H1 (cell line): ENCODE measurements at regions not wholly inside any gene's neighbourhood (a gene's known extent, or its start where the extent isn't known, plus 50 kb on each side); places are given as distances from the start of the nearest gene placed in this dataset.

ENCODE experiments used
- CTCF ChIA-PET: fragments of 300-600 bp; sonication (Branson Sonifier 250); formaldehyde crosslinking; loops from one replicate; lab custom pipeline; 2021; ENCODE audit not compliant: partially characterized antibody; lab: Charles Lee
- POLR2A ChIA-PET: fragments of 300-600 bp; sonication (Branson Sonifier 250); formaldehyde crosslinking; loops from one replicate; lab custom pipeline; 2021; ENCODE audit warnings: inconsistent platforms; ENCODE audit not compliant: partially characterized antibody; lab: Charles Lee
- DNase-seq, 2 experiments: peaks; one replicate each; pipeline versions ENCODE4 v3.0.0 to v3.0.0-alpha.2; 2010 to 2022; ENCODE audit warnings: low spot score in 2 of 2, low read depth in 1 of 2, mixed read lengths in 1 of 2
- FAIRE-seq: peaks from 2 replicates; lab custom pipeline; 2011; peaks lifted over from hg19 to GRCh38; lab: Jason Lieb, UNC
- H2AFZ ChIP-seq: 2 replicates; pipeline ENCODE4 v1.8.1; 2012; ENCODE audit warnings: low read length, inconsistent platforms
- H2AK5ac ChIP-seq: 2 replicates; pipeline ENCODE4 v1.6.1; 2013; ENCODE audit warnings: low read depth, low read length
- H2BK120ac ChIP-seq: replicated peaks from 2 replicates; pipeline ENCODE3; 2013; ENCODE audit warnings: low read depth, low read length, inconsistent platforms
- H2BK12ac ChIP-seq: 2 replicates; pipeline ENCODE4 v1.6.1; 2013; ENCODE audit warnings: low read depth, low read length
- H2BK15ac ChIP-seq: 2 replicates; pipeline ENCODE4 v1.6.1; 2013; ENCODE audit warnings: low read length
- H2BK20ac ChIP-seq: 2 replicates; pipeline ENCODE4 v1.6.1; 2013; ENCODE audit warnings: low read length
- H2BK5ac ChIP-seq: 2 replicates; pipeline ENCODE4 v1.6.1; 2013; ENCODE audit warnings: low read depth, low read length
- H3K14ac ChIP-seq: 2 replicates; pipeline ENCODE4 v1.6.1; 2013; ENCODE audit warnings: inconsistent platforms; ENCODE audit not compliant: insufficient read length
- H3K18ac ChIP-seq: 2 replicates; pipeline ENCODE4 v1.6.1; 2013; ENCODE audit warnings: low read length; ENCODE audit errors: extremely low read depth
- H3K23ac ChIP-seq: 2 replicates; pipeline ENCODE4 v1.6.1; 2013; ENCODE audit warnings: inconsistent platforms; ENCODE audit not compliant: insufficient read length
- H3K23me2 ChIP-seq: 2 replicates; pipeline ENCODE4 v1.6.1; 2013; ENCODE audit warnings: low read depth, low read length
- H3K27ac ChIP-seq: 2 replicates; pipeline ENCODE4 v1.6.1; 2011; ENCODE audit warnings: low read depth, low read length, inconsistent platforms
- H3K27me3 ChIP-seq, 4 experiments: replicated peaks in 1 of 4; 1 replicate in 1 of 4; 2 replicates in 3 of 4; pipeline versions ENCODE4 v1.6.1 to v1.8.1; 2011 to 2013; ENCODE audit warnings: low read length in 3 of 4, mild to moderate bottlenecking in 3 of 4, inconsistent platforms in 2 of 4, mixed read lengths in 2 of 4, moderate library complexity in 1 of 4; ENCODE audit not compliant: control insufficient read depth in 3 of 4, insufficient read depth in 3 of 4; ENCODE audit errors: extremely low read depth in 1 of 4
- H3K36me3 ChIP-seq, 4 experiments: 2 replicates each; pipeline versions ENCODE4 v1.6.1 to v1.8.1; 2011 to 2013; ENCODE audit warnings: mild to moderate bottlenecking in 4 of 4, low read length in 3 of 4, moderate library complexity in 2 of 4, control low read depth in 1 of 4, inconsistent platforms in 1 of 4; ENCODE audit not compliant: insufficient read depth in 4 of 4, control insufficient read depth in 2 of 4
- H3K4ac ChIP-seq: replicated peaks from 2 replicates; pipeline ENCODE3; 2013; ENCODE audit warnings: low read length, low read depth, mixed read lengths, inconsistent platforms; ENCODE audit not compliant: insufficient read length
- H3K4me1 ChIP-seq, 4 experiments: replicated peaks in 1 of 4; 1 replicate in 1 of 4; 2 replicates in 3 of 4; pipeline versions ENCODE4 v1.6.1 to v1.8.1; 2011 to 2013; ENCODE audit warnings: low read length in 3 of 4, inconsistent platforms in 2 of 4, mixed read lengths in 1 of 4; ENCODE audit not compliant: insufficient read depth in 4 of 4, control insufficient read depth in 3 of 4
- H3K4me2 ChIP-seq, 2 experiments: 2 replicates each; pipeline versions ENCODE4 v1.6.1 to v1.8.1; 2011 to 2013; ENCODE audit warnings: low read depth in 2 of 2, low read length in 2 of 2, control low read depth in 1 of 2, inconsistent platforms in 1 of 2, mild to moderate bottlenecking in 1 of 2; ENCODE audit not compliant: insufficient read depth in 1 of 2
- H3K4me3 ChIP-seq, 4 experiments: fragments of 200-600, 300-600 bp in 1 of 4; sonication (generic), shearing (Covaris generic), sonication (Bioruptor Twin) in 1 of 4; 2 replicates each; pipeline versions ENCODE4 v1.5.1 to v1.8.1; 2011 to 2016; ENCODE audit warnings: low read length in 4 of 4, low read depth in 3 of 4, control low read depth in 2 of 4, inconsistent platforms in 2 of 4, mild to moderate bottlenecking in 2 of 4, mixed read lengths in 1 of 4, moderate library complexity in 1 of 4; ENCODE audit not compliant: insufficient read depth in 2 of 4; ENCODE audit errors: extremely low read depth in 1 of 4
- H3K56ac ChIP-seq: replicated peaks from 2 replicates; pipeline ENCODE3; 2013; ENCODE audit warnings: low read depth, mild to moderate bottlenecking, mixed read lengths, low read length, inconsistent platforms; ENCODE audit not compliant: insufficient read length
- H3K79me1 ChIP-seq: 2 replicates; pipeline ENCODE4 v1.6.1; 2013; ENCODE audit warnings: low read depth, low read length, control low read depth
- H3K79me2 ChIP-seq, 2 experiments: 2 replicates each; pipeline versions ENCODE4 v1.6.1 to v1.8.1; 2012 to 2013; ENCODE audit warnings: low read length in 2 of 2, mild to moderate bottlenecking in 2 of 2, inconsistent platforms in 1 of 2; ENCODE audit not compliant: insufficient read depth in 2 of 2, control insufficient read depth in 1 of 2
- H3K9ac ChIP-seq, 4 experiments: replicated peaks in 1 of 4; 1 replicate in 1 of 4; 2 replicates in 3 of 4; pipeline versions ENCODE4 v1.6.1 to v1.8.1; 2011 to 2013; ENCODE audit warnings: low read depth in 3 of 4, low read length in 3 of 4, control low read depth in 2 of 4, mild to moderate bottlenecking in 2 of 4, moderate library complexity in 2 of 4, inconsistent platforms in 1 of 4; ENCODE audit errors: extremely low read depth in 1 of 4
- H3K9me3 ChIP-seq, 2 experiments: 2 replicates each; pipeline versions ENCODE4 v1.6.1 to v1.8.1; 2012 to 2013; ENCODE audit warnings: mild to moderate bottlenecking in 2 of 2, moderate library complexity in 2 of 2, control low read depth in 1 of 2, inconsistent platforms in 1 of 2, low read depth in 1 of 2, low read length in 1 of 2, mixed read lengths in 1 of 2; ENCODE audit not compliant: insufficient read depth in 2 of 2
- H4K20me1 ChIP-seq, 2 experiments: replicated peaks in 1 of 2; 2 replicates each; pipeline versions ENCODE3 to v1.8.1; 2011 to 2013; ENCODE audit warnings: inconsistent platforms in 2 of 2, low read length in 2 of 2, mild to moderate bottlenecking in 1 of 2; ENCODE audit not compliant: insufficient read depth in 2 of 2, control insufficient read depth in 1 of 2
- H4K5ac ChIP-seq: 2 replicates; pipeline ENCODE4 v1.6.1; 2013; ENCODE audit warnings: low read length, low read depth, mixed read lengths, inconsistent platforms; ENCODE audit not compliant: insufficient read length
- H4K8ac ChIP-seq: 2 replicates; pipeline ENCODE4 v1.8.0; 2013; ENCODE audit warnings: mild to moderate bottlenecking, moderate library complexity, low read length, inconsistent platforms; ENCODE audit not compliant: insufficient read depth; ENCODE audit errors: extremely low read depth
- H4K91ac ChIP-seq: replicated peaks from 2 replicates; pipeline ENCODE3; 2013; ENCODE audit warnings: low read length, mixed read lengths, inconsistent platforms; ENCODE audit not compliant: insufficient read length
- ASH2L ChIP-seq: fragments of 200-600, 300-600 bp; sonication (generic); IDR thresholded peaks from one replicate; pipeline ENCODE4 v1.7.1; 2017; ENCODE audit warnings: low read length
- CBX8 ChIP-seq: fragments of 300-800, 300-1000 bp; sonication (generic); IDR thresholded peaks from 2 replicates; pipeline ENCODE4 v1.7.1; 2016; ENCODE audit warnings: low read depth, low read length, borderline replicate concordance
- CTBP2 ChIP-seq: IDR thresholded peaks from 2 replicates; pipeline ENCODE4 v1.7.0; 2011; ENCODE audit warnings: borderline replicate concordance, mild to moderate bottlenecking, moderate library complexity, mixed read lengths, low read length; ENCODE audit not compliant: insufficient read depth, insufficient read length
- EZH2 ChIP-seq: fragments of 200-600 bp; sonication (generic); IDR thresholded peaks from 2 replicates; pipeline ENCODE4 v1.7.1; 2012; ENCODE audit warnings: low read depth, mild to moderate bottlenecking, moderate library complexity, low read length, inconsistent platforms; ENCODE audit not compliant: severe bottlenecking
- GABPA ChIP-seq: IDR thresholded peaks from 2 replicates; pipeline ENCODE4 v1.6.1; 2011; ENCODE audit warnings: mild to moderate bottlenecking, low read length, moderate library complexity, borderline replicate concordance; ENCODE audit not compliant: insufficient read depth
- KDM4A ChIP-seq: IDR thresholded peaks from one replicate; pipeline ENCODE4 v1.7.1; 2012; ENCODE audit warnings: low read depth, mild to moderate bottlenecking, moderate library complexity, low read length, inconsistent platforms; ENCODE audit not compliant: severe bottlenecking
- MAFK ChIP-seq: IDR thresholded peaks from 2 replicates; pipeline ENCODE4 v1.6.1; 2012; ENCODE audit warnings: low read depth, mild to moderate bottlenecking, improper control_type of control experiment, low read length
- POLR2AphosphoS5 ChIP-seq: IDR thresholded peaks from 2 replicates; pipeline ENCODE4 v1.6.1; 2011; ENCODE audit warnings: low read depth, low read length
- RAD21 ChIP-seq, 2 experiments: IDR thresholded peaks in 1 of 2; conservative IDR thresholded peaks in 1 of 2; 2 replicates each; pipeline ENCODE4 v1.6.1; 2011; ENCODE audit warnings: low read depth in 2 of 2, low read length in 2 of 2, improper control_type of control experiment in 1 of 2, inconsistent platforms in 1 of 2, mild to moderate bottlenecking in 1 of 2, moderate library complexity in 1 of 2
- RBBP5 ChIP-seq: IDR thresholded peaks from 2 replicates; pipeline ENCODE4 v1.7.1; 2012; ENCODE audit warnings: low read depth, mild to moderate bottlenecking, inconsistent platforms, low read length, moderate library complexity, borderline replicate concordance
- RFX5 ChIP-seq: IDR thresholded peaks from 2 replicates; pipeline ENCODE4 v1.6.1; 2011; ENCODE audit warnings: low read depth, low read length, improper control_type of control experiment, borderline replicate concordance
- RNF2 ChIP-seq: fragments of 200-900, 300-1000 bp; sonication (generic); IDR thresholded peaks from 2 replicates; pipeline ENCODE4 v1.7.1; 2016; ENCODE audit warnings: borderline replicate concordance, low read depth, mild to moderate bottlenecking, antibody characterized with exemption, low read length; ENCODE audit not compliant: poor library complexity, severe bottlenecking; ENCODE audit errors: missing control alignments
- SP1 ChIP-seq: IDR thresholded peaks from 2 replicates; pipeline ENCODE4 v1.6.1; 2011; ENCODE audit warnings: low read depth, low read length
- SRF ChIP-seq: IDR thresholded peaks from 2 replicates; pipeline ENCODE4 v1.6.1; 2011; ENCODE audit warnings: mild to moderate bottlenecking, low read depth, low read length, moderate library complexity
- WGBS, 2 experiments: shearing (Covaris generic) in 1 of 2; methylation state at CpG; one replicate each; pipeline versions ENCODE4 v1.1.6 to v1.1.7; 2013 to 2015; ENCODE audit warnings: low lambda C conversion rate in 2 of 2, mixed read lengths in 2 of 2, inconsistent platforms in 1 of 2, low coverage in 1 of 2, missing lambda C conversion rate in 1 of 2; ENCODE audit not compliant: insufficient replicate concordance in 2 of 2, insufficient coverage in 1 of 2, insufficient read length in 1 of 2; ENCODE audit errors: extremely low coverage in 1 of 2, missing lambda C conversion rate in 1 of 2; 5-methylcytosine and 5-hydroxymethylcytosine counted together

GRCh38 chr16:5465714-5466113, 368.1 kb upstream of the EEF2KMT start:
- H3K23ac ChIP-seq: no peak overlapping the region
- no peak overlapping the region for H4K91ac ChIP-seq
- H3K79me1 ChIP-seq: no peaks in the 10 kb centered on the region
- no peak overlapping the region; the same call in 1 of the 2 replicates for H3K18ac ChIP-seq
- CTCF ChIA-PET: interaction anchor here (0.9 to 4.6 kb wide), 13 partner anchors 11 to 75 kb away, joined by 3 to 29 read pairs (median 6); no protein-coding TSS in a partner anchor
- DNase-seq (no peak), FAIRE-seq (no peak)
- H2BK120ac ChIP-seq: no peak overlapping the region
- POLR2A ChIA-PET: no interaction called here
- peaks cover 0 to 5% (median 0%) of the 10 kb centered on the region in 4 experiments; a peak in 2 of 7 replicates for H3K4me1 ChIP-seq
- H3K14ac ChIP-seq: no peak overlapping the region
- no peak overlapping the region for H4K5ac ChIP-seq
- H3K23me2 ChIP-seq: no peaks in the 10 kb centered on the region
- H3K4me2 ChIP-seq: no peak overlapping the region
- no peak overlapping the region for H3K56ac ChIP-seq
- H3K27ac ChIP-seq: no peak overlapping the region
- 84% methylated on average over 6 of the region's 6 CpGs; no CpG with 5 or more reads in 1 of the 2 experiments for WGBS, 2 experiments
- H3K27me3 ChIP-seq: no peaks in the 10 kb centered on the region; a peak in 2 of 7 replicates
- no peak overlapping the region for H4K8ac ChIP-seq
- H3K9me3 ChIP-seq: no peaks in the 10 kb centered on the region
- no peak overlapping the region for H2BK20ac ChIP-seq
- no peak overlapping the region for H3K4me3 ChIP-seq
- no peak overlapping the region for H2AFZ ChIP-seq
- H3K4ac ChIP-seq: no peak overlapping the region
- no peaks in the 10 kb centered on the region for H4K20me1 ChIP-seq
- no peak overlapping the region for H2BK5ac ChIP-seq
- H3K36me3 ChIP-seq: no peaks in the 10 kb centered on the region
- H2AK5ac ChIP-seq: no peak overlapping the region
- H3K9ac ChIP-seq: no peak overlapping the region
- H2BK12ac ChIP-seq: no peak overlapping the region
- peak overlapping the region; percentile 36 for H2BK15ac ChIP-seq
- no peaks in the 10 kb centered on the region; a peak in 1 of 4 replicates for H3K79me2 ChIP-seq
- TF ChIP-seq RFX5 (no peak), ASH2L (no peak), POLR2AphosphoS5 (no peak), CBX8 (no peak), SP1 (no peak), CTBP2 (no peak), EZH2 (no peak), RNF2 (no peak), RBBP5 (no peak), RAD21 (IDR thresholded peaks at IDR 0.05 in 1 of 2, conservative IDR thresholded peaks at IDR 0.05 in 1 of 2; ENCODE audit: low read depth in 2 of 2, low read length in 2 of 2) (no peak), GABPA (no peak), KDM4A (no peak), MAFK (no peak), SRF (no peak)
